ENCODE measurements at regions not wholly inside any gene's neighbourhood (a gene's known extent, or its start where the extent isn't known, plus 50 kb on each side); places are given as distances from the start of the nearest gene placed in this dataset.

- TF ChIP-seq CTCF (conservative IDR thresholded peaks at IDR 0.05; ENCODE audit: low read depth, low read length), result no peak
- no peak for DNase-seq (ENCODE audit: low read depth)
- no peak overlapping the region for H3K4me3 ChIP-seq (ENCODE audit: low read depth, low read length)
Observed at GRCh38 chr16:79769270-79769927, 168.9 kb upstream of the MAF start.

DNA sequence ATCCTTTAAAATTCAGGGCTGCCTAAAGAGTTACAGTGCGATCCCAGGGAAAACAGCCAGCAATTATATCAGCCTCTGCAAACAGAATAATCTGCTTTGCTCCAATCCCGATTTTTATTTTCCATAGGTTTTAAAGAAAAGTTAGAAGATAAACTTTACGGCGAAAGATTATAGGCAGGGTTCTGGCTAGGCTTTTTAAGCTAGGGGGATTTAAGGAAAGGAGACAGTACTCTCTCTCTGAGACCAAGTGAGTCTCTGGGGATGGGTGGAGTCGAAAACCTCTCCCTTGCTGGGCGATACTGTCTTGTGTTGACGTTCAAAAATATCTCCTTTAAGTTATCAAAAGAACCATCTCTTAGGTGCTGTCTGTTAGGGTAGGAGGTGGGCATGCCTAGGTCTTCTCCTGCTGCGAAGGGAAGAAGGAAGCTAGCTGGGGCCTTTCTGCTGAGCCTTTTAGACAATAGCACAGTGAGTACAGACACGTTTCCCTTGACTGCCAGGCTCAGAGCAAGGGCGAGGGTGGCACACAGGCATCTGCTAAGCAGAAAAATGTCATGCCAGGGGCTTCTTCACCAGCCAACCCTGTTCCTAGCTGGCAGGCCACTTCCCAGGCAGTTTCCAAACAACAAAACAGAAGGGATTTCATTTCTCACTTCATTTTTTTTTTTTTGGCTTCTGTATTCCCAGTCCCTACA, 167.9 kb upstream of the MAF start:
- DNase-seq (ENCODE audit: low read depth), result no peak
- H3K4me3 ChIP-seq (ENCODE audit: low read depth, low read length), result peak overlapping the region; percentile 48
- TF ChIP-seq CTCF (conservative IDR thresholded peaks at IDR 0.05; ENCODE audit: low read depth, low read length), result no peak

DNA sequence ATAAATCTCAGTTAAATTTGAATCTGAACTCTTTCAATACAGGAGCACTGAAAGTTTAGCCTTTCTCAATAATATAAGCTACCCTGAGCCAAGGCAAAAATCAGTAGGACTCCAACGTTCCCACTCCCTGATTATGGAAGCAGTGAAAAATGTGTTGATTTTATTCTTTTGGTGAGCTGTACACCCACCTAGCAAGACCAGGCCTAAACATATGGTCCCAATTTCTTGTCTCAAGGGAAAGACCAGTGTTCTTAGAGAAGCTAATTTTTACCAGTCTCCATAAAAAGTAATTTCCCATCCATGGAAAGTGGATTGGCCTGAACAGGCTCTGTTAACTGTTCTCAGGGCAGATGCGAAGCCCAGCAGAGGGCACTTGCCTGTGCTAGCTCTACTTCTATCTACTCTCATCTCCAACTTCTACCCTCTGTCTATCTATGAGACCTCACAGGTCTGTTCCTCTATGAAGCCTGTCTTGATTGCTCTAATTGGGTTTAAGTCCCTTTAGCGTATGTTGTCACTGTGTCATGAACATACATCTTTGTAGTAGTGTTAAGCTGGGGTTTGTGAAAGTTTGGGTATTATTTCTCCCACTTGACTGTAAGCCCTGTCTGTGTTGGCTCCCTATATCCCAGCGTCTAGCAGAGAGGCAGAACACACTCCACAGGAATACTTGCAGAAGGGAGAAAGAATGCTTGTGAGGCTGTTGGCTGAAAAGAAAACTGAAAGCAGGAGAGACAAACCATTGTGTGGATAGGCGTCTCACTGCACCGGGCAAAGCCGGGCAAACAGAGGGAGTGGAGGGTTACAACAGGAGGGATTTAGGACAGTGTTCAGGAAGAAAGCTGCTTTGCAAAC, 167.1 kb upstream of the MAF start:
- peak; percentile 62 for TF ChIP-seq CTCF (conservative IDR thresholded peaks at IDR 0.05; ENCODE audit: low read depth, low read length)
- peak; percentile 60 for DNase-seq (ENCODE audit: low read depth)
- peak overlapping the region; percentile 48 for H3K4me3 ChIP-seq (ENCODE audit: low read depth, low read length)

DNA sequence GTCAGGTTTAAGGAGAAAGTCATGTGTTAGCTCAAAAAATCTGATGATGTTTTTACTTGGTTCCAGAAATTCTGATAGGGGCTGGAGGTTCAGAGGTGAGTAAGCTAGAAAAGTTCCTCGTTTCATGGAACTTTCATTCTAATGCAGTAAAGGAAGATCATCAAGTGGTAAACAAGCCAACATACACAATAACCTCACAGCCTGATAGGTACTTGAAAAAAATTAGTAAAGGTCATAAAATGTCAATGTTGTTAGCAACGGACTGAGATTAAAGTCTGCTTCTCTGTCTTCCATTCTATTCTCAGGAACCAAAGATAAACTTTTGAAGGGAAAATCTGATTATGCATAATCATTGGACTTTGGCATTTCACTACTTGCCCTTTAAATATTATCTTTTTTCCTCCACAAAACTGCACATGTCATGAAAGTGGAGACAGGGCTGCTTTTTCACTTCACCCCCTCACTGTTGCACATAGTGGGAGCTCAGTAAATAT, 165.4 kb upstream of the MAF start:
- no peak for DNase-seq (ENCODE audit: low read depth)
- TF ChIP-seq CTCF (conservative IDR thresholded peaks at IDR 0.05; ENCODE audit: low read depth, low read length), result no peak
- H3K4me3 ChIP-seq (ENCODE audit: low read depth, low read length), result no peak overlapping the region

GRCh38 chr16:79765431-79765830, 164.9 kb upstream of the MAF start:
- H3K4me3 ChIP-seq (ENCODE audit: low read depth, low read length), result no peak overlapping the region
- DNase-seq (ENCODE audit: low read depth), result no peak
- TF ChIP-seq CTCF (conservative IDR thresholded peaks at IDR 0.05; ENCODE audit: low read depth, low read length), result no peak

GRCh38 chr16:79764415-79765110, 164.0 kb upstream of the MAF start:
- no peak for TF ChIP-seq CTCF (conservative IDR thresholded peaks at IDR 0.05; ENCODE audit: low read depth, low read length)
- no peak for DNase-seq (ENCODE audit: low read depth)

More at GRCh38 chr16:79764415-79765110, 164.0 kb upstream of the MAF start:
- no peak overlapping the region for H3K4me3 ChIP-seq (ENCODE audit: low read depth, low read length)
